A549 (cell line): ENCODE measurements at regions not wholly inside any gene's neighbourhood (a gene's known extent, or its start where the extent isn't known, plus 50 kb on each side); places are given as distances from the start of the nearest gene placed in this dataset.

Source experiments
- ATAC-seq, 2 experiments: fragments of 200-7000 bp in 1 of 2; fragments of >200 bp in 1 of 2; cut with Nextera tagmentation in 1 of 2; cut with Tn5 transposase in 1 of 2; 3 replicates each; pipeline versions ENCODE4 v1.8.0 to v1.9.1; 2018 to 2020; ENCODE audit warnings: mild to moderate bottlenecking in 1 of 2, moderate library complexity in 1 of 2
- CTCF ChIA-PET: fragments of 300-600 bp; sonication (Branson Sonifier 250); formaldehyde crosslinking; extraction: SDS; loops from one replicate; lab custom pipeline; 2021; ENCODE audit warnings: antibody characterized with exemption, inconsistent platforms; lab: Yijun Ruan, JAX
- POLR2A ChIA-PET: fragments of 350-600 bp; formaldehyde crosslinking; extraction: SDS; loops from one replicate; lab custom pipeline; 2021; ENCODE audit warnings: antibody characterized with exemption, inconsistent platforms; lab: Yijun Ruan, JAX
- DNase-seq, 2 experiments: peaks; one replicate each; pipeline versions ENCODE4 v3.0.0 to v3.0.0-alpha.2; 2011 to 2016; ENCODE audit warnings: low read depth in 1 of 2, low spot score in 1 of 2
- FAIRE-seq: peaks from 2 replicates; lab custom pipeline; 2011; peaks lifted over from hg19 to GRCh38; lab: Jason Lieb, UNC
- H3K27ac ChIP-seq, 2 experiments: fragments of >200 bp; sonication (Bioruptor Twin); formaldehyde crosslinking; 3 replicates each; pipeline ENCODE4 v1.5.1; 2016 to 2017
- H3K4me1 ChIP-seq: fragments of >200 bp; sonication (Bioruptor Twin); formaldehyde crosslinking; 3 replicates; pipeline ENCODE4 v1.6.1; 2016
- H3K4me2 ChIP-seq: fragments of >200 bp; sonication (Bioruptor Twin); formaldehyde crosslinking; 3 replicates; pipeline ENCODE4 v1.6.1; 2016
- H3K4me3 ChIP-seq: fragments of >200 bp; sonication (Bioruptor Twin); formaldehyde crosslinking; 3 replicates; pipeline ENCODE4 v1.5.1; 2016
- H3K9me3 ChIP-seq: fragments of >200 bp; sonication (Bioruptor Twin); formaldehyde crosslinking; 3 replicates; pipeline ENCODE4 v1.6.1; 2016
- BCL3 ChIP-seq: fragments of >200 bp; sonication (Bioruptor Twin); formaldehyde crosslinking; IDR thresholded peaks from 3 replicates; pipeline ENCODE4 v1.6.1; 2016
- BHLHE40 ChIP-seq: IDR thresholded peaks from 2 replicates; pipeline ENCODE4 v1.6.1; 2012; ENCODE audit warnings: low read depth, low read length, inconsistent platforms
- CBX2 ChIP-seq: fragments of 200-600 bp; sonication (generic); IDR thresholded peaks from 2 replicates; pipeline ENCODE4 v1.6.1; 2016; ENCODE audit warnings: low read depth, mild to moderate bottlenecking, borderline replicate concordance
- CBX8 ChIP-seq: fragments of 200-600 bp; sonication (generic); IDR thresholded peaks from 2 replicates; pipeline ENCODE4 v1.6.1; 2016
- CHD2 ChIP-seq: fragments of 150-350 bp; IDR thresholded peaks from 2 replicates; pipeline ENCODE4 v1.6.1; 2014; ENCODE audit warnings: low read length; ENCODE audit not compliant: partially characterized antibody
- CHD4 ChIP-seq: fragments of 200-600 bp; sonication (generic); IDR thresholded peaks from 2 replicates; pipeline ENCODE4 v1.6.1; 2016; ENCODE audit warnings: antibody characterized with exemption, mild to moderate bottlenecking, borderline replicate concordance
- CTCF ChIP-seq: fragments of >200 bp; sonication (Bioruptor Twin); formaldehyde crosslinking; IDR thresholded peaks from 3 replicates; pipeline ENCODE4 v1.5.1; 2016
- EHF ChIP-seq: fragments of 250-450 bp; sonication (Bioruptor Pico); IDR thresholded peaks from 2 replicates; pipeline ENCODE4 v1.5.0; 2020; ENCODE audit warnings: mild to moderate bottlenecking
- EP300 ChIP-seq, 2 experiments: fragments of >200 bp; sonication (Bioruptor Twin); formaldehyde crosslinking; IDR thresholded peaks; 2 replicates in 1 of 2; 3 replicates in 1 of 2; pipeline ENCODE4 v1.6.1; 2016 to 2017
- ESRRA ChIP-seq: fragments of 150-350 bp; IDR thresholded peaks from 2 replicates; pipeline ENCODE4 v1.6.1; 2014; ENCODE audit warnings: mild to moderate bottlenecking, low read length, borderline replicate concordance
- FOXS1 ChIP-seq: fragments of 250-450 bp; sonication (Bioruptor Pico); IDR thresholded peaks from 2 replicates; pipeline ENCODE4 v1.5.0; 2020; ENCODE audit warnings: mild to moderate bottlenecking, moderate library complexity
- GATA3 ChIP-seq: IDR thresholded peaks from 2 replicates; pipeline ENCODE4 v1.6.1; 2012; ENCODE audit warnings: borderline replicate concordance
- HDAC2 ChIP-seq: fragments of 200-600 bp; sonication (generic); IDR thresholded peaks from 2 replicates; pipeline ENCODE4 v1.6.1; 2016
- HOXB5 ChIP-seq: fragments of 250-450 bp; sonication (Bioruptor Pico); IDR thresholded peaks from 2 replicates; pipeline ENCODE4 v1.5.0; 2020; ENCODE audit warnings: mild to moderate bottlenecking, moderate library complexity
- JUN ChIP-seq, 2 experiments: fragments of >200 bp; sonication (Bioruptor Twin); formaldehyde crosslinking; IDR thresholded peaks; 2 replicates in 1 of 2; 3 replicates in 1 of 2; pipeline ENCODE4 v1.6.1; 2016 to 2017
- JUNB ChIP-seq: fragments of >200 bp; sonication (Bioruptor Twin); formaldehyde crosslinking; IDR thresholded peaks from 2 replicates; pipeline ENCODE4 v1.6.1; 2016
- MAX ChIP-seq: IDR thresholded peaks from 2 replicates; pipeline ENCODE4 v1.6.1; 2012
- MAZ ChIP-seq: fragments of 150-350 bp; IDR thresholded peaks from 2 replicates; pipeline ENCODE4 v1.6.1; 2014; ENCODE audit warnings: antibody characterized with exemption, low read depth, low read length, borderline replicate concordance
- NPAS2 ChIP-seq: fragments of 250-450 bp; sonication (Bioruptor Pico); IDR thresholded peaks from 2 replicates; pipeline ENCODE4 v1.8.0; 2022; ENCODE audit warnings: mild to moderate bottlenecking, moderate library complexity, borderline replicate concordance
- PBX3 ChIP-seq: IDR thresholded peaks from 2 replicates; pipeline ENCODE4 v1.6.1; 2012
- PHF8 ChIP-seq: fragments of 200-600 bp; sonication (generic); IDR thresholded peaks from 2 replicates; pipeline ENCODE4 v1.6.1; 2016; ENCODE audit warnings: low read depth, mild to moderate bottlenecking, antibody characterized with exemption, moderate library complexity, borderline replicate concordance
- POLR2A ChIP-seq: IDR thresholded peaks from 2 replicates; pipeline ENCODE4 v1.6.1; 2012; ENCODE audit warnings: mild to moderate bottlenecking, low read length
- POLR2AphosphoS2 ChIP-seq: conservative IDR thresholded peaks from 2 replicates; pipeline ENCODE4 v1.6.1; 2012; ENCODE audit warnings: low read length, improper control_type of control experiment, inconsistent platforms
- RFX5 ChIP-seq: fragments of 450-650 bp; IDR thresholded peaks from 2 replicates; pipeline ENCODE4 v1.7.1; 2014; ENCODE audit warnings: antibody characterized with exemption, mild to moderate bottlenecking, moderate library complexity
- RNF2 ChIP-seq: fragments of 200-600 bp; sonication (generic); IDR thresholded peaks from 2 replicates; pipeline ENCODE4 v1.6.1; 2016; ENCODE audit warnings: low read depth, mild to moderate bottlenecking, antibody characterized with exemption, moderate library complexity, borderline replicate concordance
- SREBF2 ChIP-seq: fragments of 450-650 bp; IDR thresholded peaks from 2 replicates; pipeline ENCODE4 v1.6.1; 2014; ENCODE audit warnings: mild to moderate bottlenecking, moderate library complexity
- ZC3H11A ChIP-seq: fragments of 450-650 bp; IDR thresholded peaks from 2 replicates; pipeline ENCODE4 v1.6.1; 2014; ENCODE audit warnings: antibody characterized with exemption, mild to moderate bottlenecking
- ZFP36 ChIP-seq: fragments of 450-650 bp; IDR thresholded peaks from 2 replicates; pipeline ENCODE4 v1.6.1; 2014; ENCODE audit warnings: borderline replicate concordance; ENCODE audit not compliant: partially characterized antibody
- ZNF302 ChIP-seq: fragments of 250-450 bp; sonication (Bioruptor Pico); IDR thresholded peaks from 2 replicates; pipeline ENCODE4 v1.9.0; 2021; ENCODE audit warnings: inconsistent platforms, mild to moderate bottlenecking, moderate library complexity
- ZSCAN20 ChIP-seq: fragments of 250-450 bp; sonication (Bioruptor Pico); IDR thresholded peaks from 2 replicates; pipeline ENCODE4 v1.8.0; 2022; ENCODE audit warnings: mild to moderate bottlenecking, moderate library complexity
- WGBS: methylation state at CpG from one replicate; pipeline ENCODE4 v1.1.6; 2017; ENCODE audit errors: missing lambda C conversion rate; 5-methylcytosine and 5-hydroxymethylcytosine counted together

GRCh38 chr2:228507231-228507824 lies 325.8 kb upstream of the SPHKAP start:
- DNase-seq (no peak), ATAC-seq (no peak), FAIRE-seq (no peak)
- WGBS, result 10% methylated on average over 6 of the region's 6 CpGs
- TF ChIP-seq ESRRA (no peak), CHD2 (no peak), POLR2A (no peak), PBX3 (no peak), EHF (CRISPR knock-in tag) (no peak), ZC3H11A (no peak), ZSCAN20 (no peak), JUN (IDR thresholded peaks at IDR 0.05) (no peak), RNF2 (no peak), HOXB5 (CRISPR knock-in tag) (no peak), ZFP36 (no peak), CTCF (no peak), CHD4 (no peak)
- H3K4me3 ChIP-seq, result no peak overlapping the region
- no peaks in the 10 kb centered on the region for H3K4me1 ChIP-seq
- no peaks in the 10 kb centered on the region for H3K9me3 ChIP-seq
- no peak overlapping the region for H3K4me2 ChIP-seq
- ChIA-PET CTCF (interaction anchor here (1.7 kb wide), 1 partner anchor 617 kb away, joined by 3 read pairs; no protein-coding TSS in a partner anchor), POLR2A (no interaction called here)
- no peak overlapping the region for H3K27ac ChIP-seq

GRCh38 chr2:228503731-228504130 lies 322.2 kb upstream of the SPHKAP start:
- H3K27ac ChIP-seq, result no peak overlapping the region
- POLR2A ChIA-PET, result no interaction called here
- DNase-seq, result no peak
- no peak for ATAC-seq
- no peak overlapping the region for H3K4me2 ChIP-seq
- no peak overlapping the region for H3K4me3 ChIP-seq
- H3K9me3 ChIP-seq, result no peaks in the 10 kb centered on the region
- H3K4me1 ChIP-seq, result no peaks in the 10 kb centered on the region
- FAIRE-seq, result no peak
- CTCF ChIA-PET, result no interaction called here
- no peak for TF ChIP-seq GATA3

- Histone ChIP-seq H3K27ac (no peak overlapping the region), H3K4me3 (no peak overlapping the region), H3K4me2 (no peak overlapping the region), H3K4me1 (no peaks in the 10 kb centered on the region), H3K9me3 (no peaks in the 10 kb centered on the region)
- WGBS, result 15% methylated on average over 3 of the region's 3 CpGs
- ChIA-PET CTCF (no interaction called here), POLR2A (no interaction called here)
- FAIRE-seq (no peak), DNase-seq (no peak), ATAC-seq (no peak)
- TF ChIP-seq RFX5, result no peak
- no peak for TF ChIP-seq NPAS2 (CRISPR knock-in tag)
- TF ChIP-seq JUNB, result no peak
- TF ChIP-seq BCL3, result no peak
- TF ChIP-seq CBX8, result no peak
- TF ChIP-seq JUN (IDR thresholded peaks at IDR 0.05), result no peak
- no peak for TF ChIP-seq CTCF
- no peak for TF ChIP-seq POLR2AphosphoS2
- no peak for TF ChIP-seq HDAC2
- TF ChIP-seq ZNF302, result no peak
- no peak for TF ChIP-seq EP300 (IDR thresholded peaks at IDR 0.05)
- no peak for TF ChIP-seq CBX2
- no peak for TF ChIP-seq ZC3H11A
- no peak for TF ChIP-seq FOXS1 (CRISPR knock-in tag)
- no peak for TF ChIP-seq BHLHE40
- no peak for TF ChIP-seq PHF8
- TF ChIP-seq MAZ, result no peak
- no peak for TF ChIP-seq SREBF2
- TF ChIP-seq MAX, result no peak
- no peak for TF ChIP-seq GATA3
These were observed 312.4 kb upstream of the SPHKAP start for GRCh38 chr2:228493852-228494251.
